GM21381 (cell line): ENCODE measurements at regions not wholly inside any gene's neighbourhood (a gene's known extent, or its start where the extent isn't known, plus 50 kb on each side); places are given as distances from the start of the nearest gene placed in this dataset.
"Not testable (repeated sequence)": the region's sequence is repeated elsewhere in the genome, so short reads cannot be mapped to it uniquely, and the experiment has no call there.

Experiments
- ATAC-seq: cut with Tn5 transposase; IDR thresholded peaks from one replicate; pipeline ENCODE4 v1.9.1; 2021; ENCODE audit warnings: mild to moderate bottlenecking, moderate library complexity; ENCODE audit not compliant: unreplicated experiment

GRCh38 chr22:46026899-46027210, 49.9 kb upstream of the WNT7B start:
- ATAC-seq: no peak

DNA sequence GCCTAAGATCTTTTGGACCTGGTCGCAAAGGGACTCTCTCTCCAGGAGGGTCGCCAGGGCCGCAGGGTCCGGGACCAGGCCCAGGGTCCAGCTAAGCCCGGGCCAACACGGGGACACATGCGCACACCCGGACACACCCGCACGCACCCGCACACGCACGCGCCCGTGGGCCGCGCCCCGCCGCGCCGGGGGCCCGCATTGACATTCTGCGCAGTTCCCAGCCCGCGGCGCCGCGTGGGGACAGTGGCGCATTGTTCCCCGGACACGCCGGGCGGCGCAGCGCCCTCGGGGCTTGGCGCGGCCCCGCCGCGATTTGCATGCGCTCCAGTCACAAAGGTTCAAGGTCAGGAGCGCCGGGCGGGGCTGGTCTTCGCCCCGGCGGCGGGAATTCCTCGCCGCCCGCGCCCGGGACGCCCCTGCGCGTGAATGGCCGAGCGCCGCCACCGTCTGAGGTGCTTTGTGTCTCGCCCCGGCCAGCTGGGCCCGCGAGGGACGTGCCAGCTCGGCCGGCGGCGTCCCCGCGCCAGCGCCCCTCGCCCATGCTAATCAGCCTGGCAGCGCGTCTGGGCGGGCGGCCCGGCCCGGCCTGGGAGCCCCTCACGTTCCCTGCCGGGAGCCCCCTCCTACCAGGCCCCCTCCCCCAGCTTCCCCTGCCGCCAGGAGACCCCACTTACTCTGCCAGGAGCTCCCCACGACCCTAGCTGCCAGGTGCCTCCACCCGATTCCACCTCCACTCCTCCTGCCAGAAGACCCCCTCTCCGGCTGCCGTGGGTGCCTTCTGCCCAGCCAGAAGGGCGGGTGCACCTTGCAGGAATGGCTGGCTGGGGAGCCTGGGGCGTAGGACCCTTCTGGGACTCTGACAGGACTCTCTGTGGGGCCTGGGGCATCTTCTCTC, 50.5 kb upstream of the WNT7B start:
- no peak for ATAC-seq

- ATAC-seq: no peak
These were observed 51.4 kb upstream of the WNT7B start for GRCh38 chr22:46028106-46028991.

DNA sequence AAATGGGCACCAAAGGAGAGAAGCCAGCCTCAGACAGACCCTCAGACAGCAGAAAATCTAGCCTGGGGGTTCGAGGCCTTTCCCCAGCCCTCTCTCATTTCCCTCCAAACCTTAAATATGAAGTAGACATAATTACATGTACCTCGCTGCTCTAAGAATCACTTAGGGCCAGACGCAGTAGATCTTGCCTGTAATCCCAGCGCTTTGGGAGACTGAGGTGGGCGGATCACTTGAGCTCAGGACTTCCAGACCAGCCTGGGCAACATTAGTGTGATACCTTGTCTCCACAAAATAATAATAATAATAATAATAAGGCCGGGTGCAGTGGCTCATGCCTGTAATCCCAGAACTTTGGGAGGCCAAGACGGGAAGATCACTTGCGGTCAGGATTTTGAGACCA, 52.1 kb upstream of the WNT7B start:
- no peak for ATAC-seq

DNA sequence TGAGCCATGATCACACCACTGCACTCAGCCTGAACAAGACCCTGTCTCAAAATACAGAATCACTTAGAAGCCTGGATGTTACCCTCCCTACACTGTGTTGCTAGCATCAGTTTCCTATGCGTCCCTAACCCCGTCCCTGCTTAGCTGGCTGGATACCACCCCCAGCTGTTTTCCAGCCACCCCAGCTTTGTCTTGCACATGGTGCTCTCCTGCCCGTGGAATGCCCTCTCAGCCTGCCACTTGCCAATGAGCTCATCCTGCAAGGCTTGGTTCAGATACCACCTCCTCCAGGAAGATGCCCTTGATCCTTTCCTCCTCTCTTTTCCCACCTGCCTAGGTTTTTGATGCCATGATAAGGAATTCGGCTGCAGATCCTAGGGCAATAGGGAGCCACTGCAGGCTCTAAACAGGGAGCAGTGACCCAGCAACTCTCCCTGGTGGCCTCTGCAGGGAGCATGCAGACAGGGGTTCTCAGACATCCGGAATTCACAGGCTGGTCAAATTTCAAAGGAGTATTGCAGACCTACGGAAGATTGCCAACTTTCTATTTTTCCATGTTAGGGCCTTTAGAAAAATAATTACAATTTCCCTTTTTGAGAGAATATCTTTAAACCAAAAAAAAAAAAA, 52.7 kb upstream of the WNT7B start:
- no peak for ATAC-seq

DNA sequence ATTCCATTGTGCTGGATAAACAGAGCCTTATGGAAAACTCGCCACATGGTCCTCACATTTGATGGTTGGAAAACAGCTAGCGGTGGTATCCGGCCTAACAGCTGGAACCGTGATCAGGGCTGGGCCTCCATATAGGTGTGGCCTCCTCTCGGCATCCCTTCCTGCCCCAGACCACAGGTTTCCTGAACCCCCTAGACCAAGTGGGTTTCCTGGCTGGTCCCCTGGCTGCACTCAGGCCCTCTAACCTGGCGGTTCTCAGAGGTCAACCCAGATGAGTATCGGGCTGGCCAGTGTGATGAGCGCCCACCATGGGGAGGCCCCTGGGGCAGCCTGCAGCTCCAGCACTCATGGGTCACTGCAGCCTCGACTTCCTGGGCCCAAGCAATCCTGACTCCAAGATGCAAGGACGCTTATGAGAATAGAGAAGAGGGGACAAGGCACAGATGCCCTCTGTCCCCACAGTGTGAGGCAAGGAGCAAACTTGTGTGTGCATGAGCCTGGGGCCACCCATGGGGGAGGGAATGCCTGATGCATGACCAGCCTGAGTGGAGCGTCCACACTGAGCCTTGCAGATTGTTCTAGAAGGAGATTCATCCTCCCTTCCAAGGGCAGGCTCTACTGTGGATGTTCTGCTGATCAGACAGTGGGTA, 53.4 kb upstream of the WNT7B start:
- ATAC-seq: no peak

GRCh38 chr22:46031066-46031465, 54.1 kb upstream of the WNT7B start:
- ATAC-seq: no peak

DNA sequence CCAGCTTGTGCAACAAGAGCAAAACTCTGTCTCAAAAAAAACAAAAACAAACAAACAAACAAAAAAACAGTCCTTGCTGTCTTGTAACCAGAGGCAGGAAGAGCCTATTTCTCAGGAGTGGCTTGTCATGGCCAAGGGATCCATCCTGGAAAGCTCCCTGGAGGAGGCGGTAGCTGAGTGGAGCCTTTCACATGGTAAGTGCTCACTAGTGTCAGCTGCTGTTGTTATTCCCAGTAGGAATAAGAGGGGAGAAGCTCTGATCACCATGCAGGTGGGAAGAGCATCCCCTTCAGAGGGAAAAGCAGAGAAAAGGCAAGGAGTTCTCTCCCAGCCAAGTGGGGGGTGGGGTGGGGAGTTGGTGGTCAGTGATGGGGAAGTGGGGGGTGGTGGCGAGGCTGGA, 54.6 kb upstream of the WNT7B start:
- no peak for ATAC-seq

DNA sequence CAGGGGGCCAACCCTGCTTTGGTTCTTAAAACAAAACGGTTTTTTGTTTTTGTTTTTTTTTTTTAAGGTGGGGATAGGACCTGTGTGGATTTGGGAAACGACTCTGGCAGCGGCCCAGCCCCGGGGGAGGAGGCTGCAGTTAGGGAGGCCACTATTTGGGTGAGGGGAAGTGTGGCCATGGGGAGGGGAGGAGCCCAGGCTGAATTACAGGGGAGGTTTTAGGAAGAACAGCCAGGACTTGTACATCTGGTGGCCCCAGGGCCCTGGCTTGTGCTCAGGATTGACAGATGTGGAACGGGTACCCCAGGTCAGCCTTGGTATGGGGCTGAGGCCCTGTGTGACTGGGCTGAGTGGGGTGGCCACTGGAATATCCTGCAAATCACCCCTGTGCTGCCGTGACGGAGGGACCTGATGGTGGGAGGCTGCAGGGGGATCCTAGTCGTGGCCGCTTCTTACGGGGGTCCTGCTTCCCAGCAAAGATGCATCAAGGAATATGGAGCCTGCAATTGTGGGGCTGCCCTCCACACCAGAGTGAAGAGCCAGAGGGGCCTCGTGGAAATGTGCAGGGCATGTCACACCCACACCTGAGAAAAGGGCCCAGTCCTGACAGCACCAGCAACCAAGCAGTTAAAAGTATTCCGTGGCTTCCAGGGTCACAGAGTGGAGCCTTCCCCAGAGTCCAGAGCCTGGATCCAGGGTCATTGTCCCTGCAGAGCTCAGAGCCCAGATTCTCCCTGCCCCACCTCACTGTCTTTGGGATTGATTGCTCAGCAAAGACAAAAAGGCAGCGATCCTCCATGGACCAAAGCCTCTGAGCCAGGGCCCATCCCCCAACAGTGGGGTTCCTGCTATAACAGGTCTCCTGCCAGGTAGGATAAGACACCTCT, 55.2 kb upstream of the WNT7B start:
- ATAC-seq: no peak

DNA sequence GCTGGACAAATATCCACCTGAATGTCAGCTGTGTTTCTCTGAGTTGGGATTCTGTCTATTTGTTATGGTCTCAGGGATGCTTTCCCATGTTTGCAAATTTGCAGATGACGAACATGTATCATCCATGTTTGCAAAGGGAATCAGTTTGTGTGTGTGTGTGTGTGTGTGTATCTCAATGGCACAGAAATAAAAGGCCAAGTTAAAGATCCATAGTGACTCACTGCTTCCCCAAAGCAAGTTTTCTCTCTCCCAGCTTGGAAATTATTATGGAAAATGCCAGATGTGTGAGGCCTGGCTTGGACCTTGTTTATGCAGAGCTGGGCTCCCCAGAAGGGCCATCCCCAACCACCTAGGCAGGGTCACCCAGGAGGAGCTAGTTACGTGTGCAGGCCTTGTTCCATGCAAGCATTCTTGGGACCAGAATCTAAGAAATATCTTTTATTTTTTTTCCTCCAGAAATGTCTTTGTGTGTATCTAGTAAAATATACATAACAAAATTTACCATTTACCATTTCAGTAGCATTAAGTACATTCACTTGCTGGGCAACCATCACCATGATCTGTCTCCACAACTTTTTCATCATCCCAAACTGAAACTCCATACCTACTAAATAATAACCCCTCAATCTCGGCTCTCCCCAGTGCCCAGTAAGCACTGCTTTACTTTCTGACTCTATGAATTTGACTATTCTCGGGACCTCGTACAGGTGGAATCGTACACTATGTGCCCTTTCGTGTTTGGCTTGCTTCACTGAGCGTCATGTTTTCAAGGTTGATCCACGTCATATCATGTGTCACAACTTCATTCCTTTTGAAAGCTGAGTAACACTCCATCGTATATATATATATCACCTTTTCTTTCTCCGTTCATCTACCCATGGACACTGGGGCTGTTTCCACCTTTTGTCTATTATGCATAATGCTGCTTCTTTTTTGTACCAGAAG, 56.6 kb upstream of the WNT7B start:
- ATAC-seq: no peak

DNA sequence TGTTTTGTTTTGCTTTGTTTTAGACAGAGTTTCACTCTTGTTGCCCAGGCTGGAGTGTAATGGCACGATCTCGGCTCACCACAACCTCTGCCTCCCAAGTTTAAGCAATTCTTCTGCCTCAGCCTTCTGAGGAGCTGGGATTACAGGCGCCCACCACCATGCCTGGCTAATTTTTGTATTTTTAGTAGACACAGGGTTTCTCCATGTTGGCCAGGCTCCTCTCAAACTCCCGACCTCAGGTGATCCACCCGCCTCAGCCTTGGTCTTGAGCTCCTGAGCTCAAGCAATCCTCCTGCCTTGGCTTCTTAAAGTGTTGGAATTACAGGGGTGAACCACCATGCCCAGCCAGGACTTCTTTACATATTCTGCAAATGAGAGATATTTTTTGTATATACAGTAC, 57.5 kb upstream of the WNT7B start:
- not testable (repeated sequence) for ATAC-seq

- no peak for ATAC-seq
These were observed 58.4 kb upstream of the WNT7B start for GRCh38 chr22:46035380-46035741.

GRCh38 chr22:46035742-46036557, 59.0 kb upstream of the WNT7B start:
- ATAC-seq: peak; percentile 97

GRCh38 chr22:46036558-46037408, 59.8 kb upstream of the WNT7B start:
- no peak for ATAC-seq

GRCh38 chr22:46038174-46038487, 61.2 kb upstream of the WNT7B start:
- ATAC-seq: no peak

- no peak for ATAC-seq
These were observed 61.8 kb upstream of the WNT7B start for GRCh38 chr22:46038516-46039430.
